ENCODE measurements at regions not wholly inside any gene's neighbourhood (a gene's known extent, or its start where the extent isn't known, plus 50 kb on each side); places are given as distances from the start of the nearest gene placed in this dataset.

DNA sequence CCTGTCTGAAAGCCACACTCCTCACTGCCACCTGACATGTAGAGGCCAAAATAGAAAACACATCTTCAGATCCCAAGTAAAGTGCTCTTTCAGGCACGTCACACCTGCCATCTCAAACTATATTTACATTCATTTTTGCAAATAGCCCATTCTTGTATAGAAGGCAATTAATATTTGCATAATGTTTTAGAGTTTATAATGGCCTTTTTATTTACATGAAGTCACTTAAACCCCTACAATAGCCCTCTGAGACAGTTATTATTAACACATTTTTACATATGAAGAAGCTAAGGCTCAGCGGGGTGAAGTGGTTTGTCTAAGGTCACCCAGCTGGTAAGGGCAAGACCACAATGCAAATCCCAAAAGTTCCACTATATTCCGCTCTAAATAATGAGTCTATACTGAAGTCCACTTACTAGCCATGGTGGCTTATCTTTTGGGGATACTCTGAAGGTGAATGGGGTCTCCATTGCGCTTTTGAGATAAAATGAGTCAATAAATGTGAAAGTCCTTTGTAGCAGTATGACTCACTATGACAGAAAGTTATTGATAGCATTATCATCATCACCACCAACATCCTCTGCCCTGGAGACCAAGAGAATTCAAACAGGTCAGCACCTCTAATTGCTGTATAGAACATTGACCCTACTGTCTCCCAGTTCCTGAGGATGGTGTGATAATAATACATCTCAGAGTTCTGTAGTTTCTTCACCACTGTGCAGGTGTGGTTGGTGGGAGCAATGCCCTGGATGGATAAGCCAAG lies 155.9 kb upstream of the BCL6 start:
- H3K4me3 ChIP-seq (replicated peaks in 1 of 3; ENCODE audit: insufficient read depth in 1 of 3, low read depth in 1 of 3, low read length in 3 of 3): no peak overlapping the region
- H3K4me2 ChIP-seq (ENCODE audit: insufficient read depth, low read length): no peak overlapping the region
- H3K9ac ChIP-seq (replicated peaks; ENCODE audit: extremely low read depth, insufficient read depth, low read length): no peak overlapping the region
- H4K20me1 ChIP-seq (replicated peaks; ENCODE audit: control insufficient read depth, extremely low read depth, insufficient read depth, low read length): no peaks in the 10 kb centered on the region
- TF ChIP-seq CTCF (IDR thresholded peaks at IDR 0.05; ENCODE audit: extremely low read depth in 1 of 2, insufficient read depth in 1 of 2, low read depth in 1 of 2, low read length in 2 of 2) (no peak), EZH2 (IDR thresholded peaks at IDR 0.05; ENCODE audit: borderline replicate concordance, low read depth, low read length, severe bottlenecking) (no peak), FOS (IDR thresholded peaks at IDR 0.05; ENCODE audit: borderline replicate concordance, insufficient read depth, low read length) (no peak), GATA2 (IDR thresholded peaks at IDR 0.05; ENCODE audit: insufficient read depth, insufficient read length, low read depth, low read length) (no peak), JUN (IDR thresholded peaks at IDR 0.05; ENCODE audit: borderline replicate concordance, insufficient read depth, insufficient read length, low read depth) (no peak), POLR2A (IDR thresholded peaks at IDR 0.05; ENCODE audit: low read depth, low read length) (no peak), MYC (IDR thresholded peaks at IDR 0.05; ENCODE audit: low read depth, low read length) (no peak), POLR2AphosphoS5 (IDR thresholded peaks at IDR 0.05; ENCODE audit: insufficient read depth, low read depth, low read length) (no peak)
- TF ChIP-seq, protein P1, sequence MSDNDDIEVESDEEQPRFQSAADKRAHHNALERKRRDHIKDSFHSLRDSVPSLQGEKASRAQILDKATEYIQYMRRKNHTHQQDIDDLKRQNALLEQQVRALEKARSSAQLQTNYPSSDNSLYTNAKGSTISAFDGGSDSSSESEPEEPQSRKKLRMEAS (IDR thresholded peaks at IDR 0.05; ENCODE audit: insufficient read depth, insufficient read length): no peak
- CTCF ChIA-PET: interaction anchor here (1.0 kb wide), 1 partner anchor 10 kb away, joined by 3 read pairs; no protein-coding TSS in a partner anchor
- DNase-seq (ENCODE audit: low read depth, low spot score) (no peak), FAIRE-seq (no peak)
- H3K36me3 ChIP-seq (ENCODE audit: control insufficient read depth in 2 of 2, extremely low read depth in 1 of 2, insufficient read depth in 2 of 2, low read length in 2 of 2): no peaks in the 10 kb centered on the region
- no peaks in the 10 kb centered on the region for H3K4me1 ChIP-seq (ENCODE audit: control insufficient read depth, extremely low read depth, insufficient read depth, low read length)
- no peaks in the 10 kb centered on the region for H3K9me1 ChIP-seq (replicated peaks; ENCODE audit: control insufficient read depth, extremely low read depth, insufficient read depth, low read length)
- BruUV-seq (replicated peaks): no TSS peak
- H3K79me2 ChIP-seq (ENCODE audit: control insufficient read depth, insufficient read depth, low read length): no peaks in the 10 kb centered on the region
- H3K27me3 ChIP-seq (ENCODE audit: control insufficient read depth in 2 of 2, insufficient read depth in 2 of 2, low read length in 2 of 2): peaks cover 4 to 5% of the 10 kb centered on the region in 2 experiments
- POLR2A ChIA-PET: no interaction called here
- H3K27ac ChIP-seq (ENCODE audit: insufficient read depth, low read depth, low read length): no peak overlapping the region
- intact Hi-C loops (cut with micrococcal nuclease) (no loop called here), dilution Hi-C loops (cut with MboI; ENCODE audit: extremely low pct_ligation_motif_present, low sequenced_read_pairs) (no loop called here)
- no peak overlapping the region for H2AFZ ChIP-seq (ENCODE audit: low read depth, low read length)
- H3K9me3 ChIP-seq (replicated peaks; ENCODE audit: control insufficient read depth, insufficient read depth, low read length): no peaks in the 10 kb centered on the region
